Transverse colon (tissue), 4 donors: ENCODE measurements at regions not wholly inside any gene's neighbourhood (a gene's known extent, or its start where the extent isn't known, plus 50 kb on each side); places are given as distances from the start of the nearest gene placed in this dataset.
"Not testable (repeated sequence)": the region's sequence is repeated elsewhere in the genome, so short reads cannot be mapped to it uniquely, and the experiment has no call there.

ENCODE experiments used
- DNase-seq: peaks from one replicate; pipeline ENCODE4 v3.0.0-alpha.2; 2019
- H3K27ac ChIP-seq, 4 donors: fragments of 200-600 bp; sonication (generic); 2 replicates each; pipeline ENCODE4 v1.5.1; 2016 to 2018; ENCODE audit warnings: inconsistent platforms in 4 of 4
- H3K27me3 ChIP-seq: fragments of 200-600 bp; sonication (generic); 2 replicates; pipeline ENCODE4 v1.5.1; 2017; ENCODE audit warnings: inconsistent platforms
- H3K36me3 ChIP-seq, 4 donors: fragments of 200-600 bp; sonication (generic); 2 replicates each; pipeline ENCODE4 v1.5.1; 2017 to 2019; ENCODE audit warnings: inconsistent platforms in 4 of 4
- H3K4me1 ChIP-seq, 4 donors: fragments of 200-600 bp; sonication (generic); 2 replicates each; pipeline ENCODE4 v1.5.1; 2017 to 2020; ENCODE audit warnings: inconsistent platforms in 4 of 4
- H3K4me3 ChIP-seq, 4 donors: fragments of 200-600 bp; sonication (generic); 1 replicate in 1 of 4; 2 replicates in 3 of 4; pipeline versions ENCODE4 v1.5.1 to v1.6.1; 2017 to 2019; ENCODE audit warnings: inconsistent platforms in 4 of 4
- H3K9me3 ChIP-seq, 2 donors: fragments of 200-600 bp; sonication (generic); 2 replicates each; pipeline ENCODE4 v1.5.1; 2017 to 2019; ENCODE audit warnings: inconsistent platforms in 2 of 2
- EP300 ChIP-seq: sonication (generic); formaldehyde crosslinking; IDR thresholded peaks from one replicate; pipeline ENCODE4 v1.6.1; 2017; ENCODE audit warnings: antibody characterized with exemption, low read depth
- POLR2A ChIP-seq: fragments of 450-650 bp; IDR thresholded peaks from one replicate; pipeline ENCODE4 v1.6.1; 2016; ENCODE audit warnings: antibody characterized with exemption, mild to moderate bottlenecking, moderate library complexity
- POLR2AphosphoS5 ChIP-seq, 3 donors: sonication (generic); formaldehyde crosslinking; IDR thresholded peaks; one replicate each; pipeline ENCODE4 v1.6.1; 2016; ENCODE audit warnings: antibody characterized with exemption in 3 of 3
- WGBS, 2 donors: methylation state at CpG; one replicate each; pipeline ENCODE4 v1.1.5; 2018; ENCODE audit warnings: low coverage in 1 of 2; 5-methylcytosine and 5-hydroxymethylcytosine counted together
- in situ Hi-C, 4 donors: fragments of 200-750 bp; cut with MboI; loops; one replicate each; pipeline versions ENCODE4 v1.15.0 to v1.15.1; 2017; ENCODE audit warnings: low sequenced_read_pairs in 3 of 4, low pct_ligation_motif_present in 1 of 4, low pct_unique_long_range_greater_than_20kb in 1 of 4
- intact Hi-C: fragments of 100-400 bp; cut with DNase I; formaldehyde crosslinking; loops from one replicate; pipeline ENCODE4 v1.15.1; 2023; ENCODE audit warnings: low total_unique reads
- TF ChIP-seq, protein P1 (sequence below), 5 experiments: fragments of 200-600 bp in 3 of 5; fragments of 450-650 bp in 2 of 5; sonication (generic) in 3 of 5; IDR thresholded peaks; 1 replicate in 2 of 5; 2 replicates in 3 of 5; pipeline ENCODE4 v1.5.1; 2016 to 2017; ENCODE audit warnings: antibody characterized with exemption in 5 of 5, inconsistent platforms in 3 of 5, mild to moderate bottlenecking in 2 of 5, moderate library complexity in 1 of 5

DNA sequence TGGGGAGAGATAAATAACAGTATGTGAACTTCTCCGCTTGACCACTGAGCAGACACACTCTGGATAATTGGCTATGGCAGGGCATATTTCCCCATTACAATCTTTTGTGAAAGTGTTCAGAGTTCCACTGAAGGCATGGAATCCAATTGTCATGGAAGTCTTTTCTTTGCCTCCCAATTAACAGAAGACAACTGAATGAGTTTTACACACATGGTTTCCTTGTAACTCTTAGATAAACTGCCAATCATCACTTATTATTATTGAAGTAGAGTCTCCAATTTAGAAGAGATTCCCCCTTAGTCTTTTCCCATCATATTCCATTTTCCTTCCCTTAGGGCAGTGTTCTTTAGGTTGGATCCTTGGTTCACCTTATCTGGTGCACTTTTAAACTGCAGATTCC is 308.3 kb downstream of the NR2F2 start:
- TF ChIP-seq, protein P1, sequence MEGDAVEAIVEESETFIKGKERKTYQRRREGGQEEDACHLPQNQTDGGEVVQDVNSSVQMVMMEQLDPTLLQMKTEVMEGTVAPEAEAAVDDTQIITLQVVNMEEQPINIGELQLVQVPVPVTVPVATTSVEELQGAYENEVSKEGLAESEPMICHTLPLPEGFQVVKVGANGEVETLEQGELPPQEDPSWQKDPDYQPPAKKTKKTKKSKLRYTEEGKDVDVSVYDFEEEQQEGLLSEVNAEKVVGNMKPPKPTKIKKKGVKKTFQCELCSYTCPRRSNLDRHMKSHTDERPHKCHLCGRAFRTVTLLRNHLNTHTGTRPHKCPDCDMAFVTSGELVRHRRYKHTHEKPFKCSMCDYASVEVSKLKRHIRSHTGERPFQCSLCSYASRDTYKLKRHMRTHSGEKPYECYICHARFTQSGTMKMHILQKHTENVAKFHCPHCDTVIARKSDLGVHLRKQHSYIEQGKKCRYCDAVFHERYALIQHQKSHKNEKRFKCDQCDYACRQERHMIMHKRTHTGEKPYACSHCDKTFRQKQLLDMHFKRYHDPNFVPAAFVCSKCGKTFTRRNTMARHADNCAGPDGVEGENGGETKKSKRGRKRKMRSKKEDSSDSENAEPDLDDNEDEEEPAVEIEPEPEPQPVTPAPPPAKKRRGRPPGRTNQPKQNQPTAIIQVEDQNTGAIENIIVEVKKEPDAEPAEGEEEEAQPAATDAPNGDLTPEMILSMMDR (IDR thresholded peaks at IDR 0.05), result no peak
- no peak for TF ChIP-seq EP300
- TF ChIP-seq POLR2A, result no peak
- TF ChIP-seq POLR2AphosphoS5 (IDR thresholded peaks at IDR 0.05), result no peak
- no peaks in the 10 kb centered on the region for H3K36me3 ChIP-seq
- no peak overlapping the region for H3K27ac ChIP-seq
- H3K4me3 ChIP-seq, result no peak overlapping the region
- no peaks in the 10 kb centered on the region for H3K9me3 ChIP-seq
- no peaks in the 10 kb centered on the region for H3K4me1 ChIP-seq
- in situ Hi-C loops, result no loop called here
- intact Hi-C loops, result no loop called here
- no peaks in the 10 kb centered on the region for H3K27me3 ChIP-seq
- no peak for DNase-seq
- WGBS, 2 donors, result 67 to 93% methylated on average over 1 of the region's 1 CpG

DNA sequence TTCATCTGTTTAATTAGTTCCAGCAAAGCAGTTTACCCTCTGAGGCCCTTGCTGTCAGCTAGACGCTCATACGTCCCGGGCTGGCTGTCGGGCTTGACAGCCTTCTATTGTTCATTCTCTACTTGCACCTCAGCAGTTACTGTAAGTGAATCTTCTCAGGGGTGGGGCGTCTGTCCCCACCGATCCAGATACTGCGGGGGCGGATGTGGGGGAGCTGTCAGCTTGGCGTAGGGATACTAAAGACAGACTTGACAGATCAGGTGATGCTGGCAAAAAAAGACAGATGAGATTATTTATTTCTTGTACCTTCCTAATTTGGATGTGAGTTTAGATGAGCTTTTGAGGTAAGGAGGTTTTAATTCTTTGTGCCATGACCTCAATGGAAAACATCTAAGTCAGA is 315.3 kb downstream of the NR2F2 start:
- H3K4me1 ChIP-seq, result no peaks in the 10 kb centered on the region
- H3K36me3 ChIP-seq, result no peaks in the 10 kb centered on the region
- no peaks in the 10 kb centered on the region for H3K27me3 ChIP-seq
- no peaks in the 10 kb centered on the region for H3K9me3 ChIP-seq
- intact Hi-C loops, result no loop called here
- WGBS, 2 donors, result 92 to 98% methylated on average over 9 of the region's 9 CpGs
- DNase-seq, result no peak
- in situ Hi-C loops, result no loop called here
- no peak overlapping the region for H3K4me3 ChIP-seq
- no peak for TF ChIP-seq POLR2AphosphoS5 (IDR thresholded peaks at IDR 0.05)
- TF ChIP-seq POLR2A, result no peak
- TF ChIP-seq EP300, result no peak
- TF ChIP-seq, protein P1 (IDR thresholded peaks at IDR 0.05), result no peak
- no peak overlapping the region for H3K27ac ChIP-seq

DNA sequence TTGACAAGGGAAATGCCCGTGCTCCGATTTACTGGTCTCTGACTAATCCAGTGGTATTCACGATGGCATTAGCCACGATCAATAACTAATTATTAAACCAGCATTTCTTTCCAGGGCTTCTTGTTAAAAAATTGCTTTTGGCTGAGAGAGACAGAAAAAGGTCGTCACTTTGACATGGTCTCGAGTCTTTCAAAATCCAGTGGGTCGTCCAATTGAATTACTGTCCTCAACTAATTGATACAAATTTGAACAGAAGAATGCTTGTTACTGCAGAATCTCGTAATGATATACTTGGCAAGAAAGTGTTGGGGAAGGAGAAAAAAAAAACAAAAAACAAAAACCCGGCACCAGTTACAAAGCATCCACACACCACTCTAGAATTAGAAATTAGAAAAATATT is 318.4 kb downstream of the NR2F2 start:
- no peak overlapping the region for H3K4me3 ChIP-seq
- no peaks in the 10 kb centered on the region for H3K27me3 ChIP-seq
- no peak overlapping the region for H3K27ac ChIP-seq
- no peaks in the 10 kb centered on the region for H3K4me1 ChIP-seq
- in situ Hi-C loops (no loop called here), intact Hi-C loops (no loop called here)
- H3K36me3 ChIP-seq, result no peaks in the 10 kb centered on the region
- 79 to 83% methylated on average over 9 of the region's 9 CpGs for WGBS, 2 donors
- no peak for DNase-seq
- no peaks in the 10 kb centered on the region for H3K9me3 ChIP-seq
- TF ChIP-seq POLR2AphosphoS5 (IDR thresholded peaks at IDR 0.05) (no peak), EP300 (no peak), POLR2A (no peak)
- TF ChIP-seq, protein P1 (IDR thresholded peaks at IDR 0.05), result no peak

DNA sequence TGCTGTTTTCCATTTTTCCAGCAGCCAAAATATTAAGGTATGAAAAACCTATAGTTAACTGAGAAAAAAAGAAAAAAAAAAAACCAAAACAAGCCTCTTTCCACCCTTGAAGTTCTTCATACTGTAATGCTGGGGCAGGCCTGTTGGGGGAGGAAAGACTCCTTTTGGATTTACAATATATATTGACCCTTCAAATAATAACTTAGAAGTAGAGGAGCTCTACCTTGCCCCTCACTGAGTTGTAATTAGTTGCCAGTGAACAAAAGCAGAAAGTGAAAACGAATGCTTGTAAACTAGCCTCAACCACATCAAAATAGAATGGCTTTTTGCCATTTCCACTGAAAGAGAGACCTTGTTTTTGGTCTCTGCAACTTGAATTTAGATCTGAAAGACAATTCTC is 326.6 kb downstream of the NR2F2 start:
- Histone ChIP-seq H3K4me1 (no peaks in the 10 kb centered on the region), H3K27me3 (no peaks in the 10 kb centered on the region), H3K27ac (no peak overlapping the region), H3K9me3 (no peaks in the 10 kb centered on the region), H3K36me3 (no peaks in the 10 kb centered on the region), H3K4me3 (no peak overlapping the region)
- TF ChIP-seq POLR2AphosphoS5 (IDR thresholded peaks at IDR 0.05), result no peak
- no peak for TF ChIP-seq POLR2A
- TF ChIP-seq EP300, result no peak
- TF ChIP-seq, protein P1 (IDR thresholded peaks at IDR 0.05), result no peak
- 40 to 44% methylated on average over 1 of the region's 1 CpG for WGBS, 2 donors
- in situ Hi-C loops, result no loop called here
- DNase-seq, result no peak
- intact Hi-C loops, result loop anchor here (5.0 kb wide), 1 partner anchor 1960 kb away; no protein-coding TSS in a partner anchor

DNA sequence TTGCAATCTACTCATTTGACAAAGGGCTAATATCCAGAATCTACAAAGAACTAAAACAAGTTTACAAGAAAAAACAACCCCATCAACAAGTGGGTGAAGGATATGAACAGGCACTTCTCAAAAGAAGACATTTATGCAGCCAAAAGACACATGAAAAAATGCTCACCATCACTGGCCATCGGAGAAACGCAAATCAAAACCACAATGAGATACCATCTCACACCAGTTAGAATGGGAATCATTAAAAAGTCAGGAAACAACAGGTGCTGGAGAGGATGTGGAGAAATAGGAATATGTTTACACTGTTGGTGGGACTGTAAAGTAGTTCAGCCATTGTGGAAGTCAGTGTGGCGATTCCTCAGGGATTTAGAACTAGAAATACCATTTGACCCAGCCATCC is 336.5 kb downstream of the NR2F2 start:
- in situ Hi-C loops, H3K27me3 ChIP-seq, H3K27ac ChIP-seq, DNase-seq, H3K4me1 ChIP-seq, H3K4me3 ChIP-seq, H3K36me3 ChIP-seq, intact Hi-C loops, H3K9me3 ChIP-seq: not testable (repeated sequence)
- 83 to 89% methylated on average over 2 to 3 of the region's 3 CpGs for WGBS, 2 donors
